ENCODE measurements at regions not wholly inside any gene's neighbourhood (a gene's known extent, or its start where the extent isn't known, plus 50 kb on each side); places are given as distances from the start of the nearest gene placed in this dataset.

DNA sequence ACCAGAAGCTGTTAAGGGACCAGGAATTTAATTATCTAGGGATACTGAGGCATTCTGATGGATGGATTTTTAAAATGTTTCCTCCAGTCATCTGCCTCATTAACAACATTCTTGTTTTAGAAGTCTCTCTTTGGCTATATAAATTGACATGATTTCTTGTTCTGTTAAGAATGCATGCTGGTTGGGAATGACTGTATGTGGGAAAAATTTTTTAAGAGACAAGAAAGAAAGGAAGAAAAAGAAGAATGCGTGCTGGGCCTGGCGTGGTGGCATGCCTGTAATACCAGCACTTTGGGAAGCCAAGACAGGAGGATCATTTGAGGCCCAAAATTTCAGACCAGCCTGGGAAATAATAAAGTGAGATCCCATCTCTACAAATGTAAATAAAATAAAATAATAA, 203.6 kb downstream of the GJA1 start:
- WGBS: 93% methylated on average over 2 of the region's 2 CpGs
- DNase-seq (ENCODE audit: extremely low spot score): no peak
- Histone ChIP-seq H3K27ac (replicated peaks in 1 of 4) (no peak overlapping the region), H3K27me3 (no peaks in the 10 kb centered on the region), H3K9me3 (peaks cover 0 to 19% (median 14%) of the 10 kb centered on the region in 4 donors), H3K36me3 (no peaks in the 10 kb centered on the region), H3K4me1 (no peaks in the 10 kb centered on the region), H3K4me3 (no peak overlapping the region)
- intact Hi-C loops (cut with DNase I): no loop called here
- TF ChIP-seq POLR2A (IDR thresholded peaks at IDR 0.05; ENCODE audit: low read depth) (no peak), POLR2AphosphoS5 (IDR thresholded peaks at IDR 0.05) (no peak), EP300 (IDR thresholded peaks at IDR 0.05) (no peak)
- TF ChIP-seq, protein P1, sequence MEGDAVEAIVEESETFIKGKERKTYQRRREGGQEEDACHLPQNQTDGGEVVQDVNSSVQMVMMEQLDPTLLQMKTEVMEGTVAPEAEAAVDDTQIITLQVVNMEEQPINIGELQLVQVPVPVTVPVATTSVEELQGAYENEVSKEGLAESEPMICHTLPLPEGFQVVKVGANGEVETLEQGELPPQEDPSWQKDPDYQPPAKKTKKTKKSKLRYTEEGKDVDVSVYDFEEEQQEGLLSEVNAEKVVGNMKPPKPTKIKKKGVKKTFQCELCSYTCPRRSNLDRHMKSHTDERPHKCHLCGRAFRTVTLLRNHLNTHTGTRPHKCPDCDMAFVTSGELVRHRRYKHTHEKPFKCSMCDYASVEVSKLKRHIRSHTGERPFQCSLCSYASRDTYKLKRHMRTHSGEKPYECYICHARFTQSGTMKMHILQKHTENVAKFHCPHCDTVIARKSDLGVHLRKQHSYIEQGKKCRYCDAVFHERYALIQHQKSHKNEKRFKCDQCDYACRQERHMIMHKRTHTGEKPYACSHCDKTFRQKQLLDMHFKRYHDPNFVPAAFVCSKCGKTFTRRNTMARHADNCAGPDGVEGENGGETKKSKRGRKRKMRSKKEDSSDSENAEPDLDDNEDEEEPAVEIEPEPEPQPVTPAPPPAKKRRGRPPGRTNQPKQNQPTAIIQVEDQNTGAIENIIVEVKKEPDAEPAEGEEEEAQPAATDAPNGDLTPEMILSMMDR (IDR thresholded peaks at IDR 0.05): no peak

DNA sequence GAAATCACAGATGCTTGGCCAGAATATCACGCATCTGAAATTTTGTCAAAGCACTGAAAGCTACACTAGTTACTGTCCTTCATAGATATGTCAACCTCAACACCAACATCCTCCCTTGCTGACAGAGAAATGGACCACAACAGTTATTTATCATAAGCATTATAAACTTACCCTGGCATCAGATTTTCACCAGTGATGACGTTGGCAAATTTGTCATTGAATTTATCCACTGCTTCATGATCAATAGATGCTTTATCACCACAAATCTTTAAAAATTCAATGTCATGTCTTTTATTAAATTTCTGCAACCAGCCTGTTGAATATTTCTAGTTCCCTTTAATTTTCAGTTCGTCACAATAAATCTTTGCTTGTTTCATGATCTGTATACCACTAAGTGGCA, 205.7 kb downstream of the GJA1 start:
- Histone ChIP-seq H3K9me3 (peaks cover 0 to 12% (median 7%) of the 10 kb centered on the region in 4 donors), H3K27ac (replicated peaks in 1 of 4) (no peak overlapping the region), H3K4me1 (no peaks in the 10 kb centered on the region), H3K36me3 (no peaks in the 10 kb centered on the region), H3K27me3 (no peaks in the 10 kb centered on the region), H3K4me3 (no peak overlapping the region)
- TF ChIP-seq POLR2A (IDR thresholded peaks at IDR 0.05; ENCODE audit: low read depth) (no peak), POLR2AphosphoS5 (IDR thresholded peaks at IDR 0.05) (no peak), EP300 (IDR thresholded peaks at IDR 0.05) (no peak)
- TF ChIP-seq, protein P1 (IDR thresholded peaks at IDR 0.05): no peak
- 93% methylated on average over 3 of the region's 3 CpGs for WGBS
- DNase-seq (ENCODE audit: extremely low spot score): no peak
- intact Hi-C loops (cut with DNase I): no loop called here

DNA sequence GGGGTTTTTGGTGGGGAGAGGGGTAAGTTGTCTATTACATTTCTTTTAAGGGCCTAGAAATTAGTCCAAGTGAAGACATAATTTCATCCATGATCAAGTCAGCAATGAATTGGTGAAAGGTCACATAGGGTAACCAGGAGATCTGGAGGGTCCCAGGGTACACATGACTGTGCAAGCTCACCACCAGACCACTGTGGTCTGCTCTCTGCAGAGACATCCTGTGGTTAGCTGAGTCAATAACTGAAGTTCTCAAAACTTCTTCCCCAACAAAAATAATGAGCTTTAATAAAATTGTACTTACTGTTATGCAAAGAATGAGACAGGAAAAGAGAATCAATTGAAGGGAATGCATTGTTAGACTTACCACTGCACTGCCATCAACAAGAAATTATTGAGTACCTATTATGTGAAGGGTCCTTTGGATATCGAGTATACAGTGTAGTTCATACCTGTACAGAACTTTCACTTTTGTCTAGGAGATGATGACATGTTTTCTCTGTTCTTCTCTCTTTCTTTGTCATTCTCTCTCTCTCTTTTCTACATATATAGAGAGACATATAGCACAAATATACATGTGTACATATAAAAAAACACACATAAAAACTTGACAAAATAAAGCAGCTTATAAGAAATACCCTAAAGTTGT, 209.8 kb downstream of the GJA1 start:
- Histone ChIP-seq H3K27ac (replicated peaks in 1 of 4) (no peak overlapping the region), H3K36me3 (no peaks in the 10 kb centered on the region), H3K27me3 (no peaks in the 10 kb centered on the region), H3K9me3 (no peaks in the 10 kb centered on the region), H3K4me3 (no peak overlapping the region), H3K4me1 (no peaks in the 10 kb centered on the region)
- intact Hi-C loops (cut with DNase I): no loop called here
- DNase-seq (ENCODE audit: extremely low spot score): no peak
- TF ChIP-seq EP300 (IDR thresholded peaks at IDR 0.05) (no peak), POLR2A (IDR thresholded peaks at IDR 0.05; ENCODE audit: low read depth) (no peak), POLR2AphosphoS5 (IDR thresholded peaks at IDR 0.05) (no peak)
- TF ChIP-seq, protein P1 (IDR thresholded peaks at IDR 0.05): no peak
- WGBS: 74% methylated on average over 1 of the region's 1 CpG

DNA sequence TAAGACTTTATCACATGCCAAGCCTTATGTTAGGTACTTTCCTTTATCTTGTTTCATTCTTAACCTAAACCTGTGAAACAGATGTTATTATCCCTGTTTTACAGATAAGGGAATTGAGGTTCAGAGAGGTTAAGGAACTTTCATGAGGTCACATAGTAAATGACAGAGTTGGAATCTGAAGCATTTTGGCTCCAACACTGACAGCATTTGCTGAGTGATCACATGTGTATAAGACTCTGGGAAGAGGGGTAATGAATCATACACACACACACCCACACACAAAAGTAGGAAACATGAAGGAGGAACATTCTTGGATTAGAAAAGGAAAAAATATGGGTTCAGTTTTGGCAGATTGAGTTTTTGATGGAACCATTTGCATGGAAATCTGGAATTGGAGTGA, 212.5 kb downstream of the GJA1 start:
- H3K27me3 ChIP-seq: no peaks in the 10 kb centered on the region

More for the DNA sequence above, 212.5 kb downstream of the GJA1 start:
- TF ChIP-seq POLR2A (IDR thresholded peaks at IDR 0.05; ENCODE audit: low read depth) (no peak), POLR2AphosphoS5 (IDR thresholded peaks at IDR 0.05) (no peak), EP300 (IDR thresholded peaks at IDR 0.05) (no peak)
- TF ChIP-seq, protein P1 (IDR thresholded peaks at IDR 0.05): no peak
- Histone ChIP-seq H3K4me1 (peaks cover 0 to 3% (median 0%) of the 10 kb centered on the region in 4 donors), H3K27ac (replicated peaks in 1 of 4) (no peak overlapping the region), H3K9me3 (no peaks in the 10 kb centered on the region), H3K4me3 (no peak overlapping the region), H3K36me3 (no peaks in the 10 kb centered on the region)
- DNase-seq (ENCODE audit: extremely low spot score): no peak
- intact Hi-C loops (cut with DNase I): no loop called here
